HCT116 (cell line): ENCODE measurements at regions not wholly inside any gene's neighbourhood (a gene's known extent, or its start where the extent isn't known, plus 50 kb on each side); places are given as distances from the start of the nearest gene placed in this dataset.

Experiments used
- ATAC-seq: fragments of 200-7000 bp; cut with Tn5 transposase; 2 replicates; pipeline ENCODE4 v1.9.1; 2020; ENCODE audit warnings: mild to moderate bottlenecking, moderate library complexity
- BruUV-seq: library from RNA; stranded (reverse); fragments of 400-500 nt; replicated peaks from 2 replicates; lab custom pipeline; 2021; lab: Mats Ljungman, UMichigan
- CTCF ChIA-PET: fragments of 300-600 bp; sonication (Branson Sonifier 250); formaldehyde crosslinking; loops from one replicate; lab custom pipeline; 2021; ENCODE audit warnings: antibody characterized with exemption; lab: Charles Lee
- POLR2A ChIA-PET: fragments of 300-600, 350-600 bp; sonication (Branson Sonifier 250); formaldehyde crosslinking; loops from one replicate; lab custom pipeline; 2021; ENCODE audit warnings: antibody characterized with exemption; lab: Charles Lee
- RAD21 ChIA-PET, 2 experiments: fragments of 300-600 bp; sonication (Branson Sonifier 250); formaldehyde crosslinking; loops; one replicate each; lab custom pipeline; 2023; ENCODE audit warnings: low total read pairs in 2 of 2; ENCODE audit not compliant: uncharacterized antibody in 2 of 2, unreplicated experiment in 2 of 2, low non-redundant PET in 1 of 2; lab: Charles Lee
- DNase-seq: peaks from one replicate; pipeline ENCODE4 v3.0.0-alpha.2; 2010; ENCODE audit warnings: low read depth, low spot score
- H2AFZ ChIP-seq: fragments of 200-600 bp; shearing (Covaris generic), sonication (generic); 2 replicates; pipeline ENCODE4 v1.6.1; 2017; ENCODE audit warnings: low read depth, mixed run types, mixed read lengths, antibody characterized with exemption, low read length; ENCODE audit not compliant: poor library complexity, severe bottlenecking
- H3K27ac ChIP-seq: 2 replicates; pipeline ENCODE4 v1.5.1; 2012; ENCODE audit warnings: low read depth, low read length
- H3K27me3 ChIP-seq: fragments of 200-600 bp; sonication (generic); 2 replicates; pipeline ENCODE4 v1.6.1; 2016; ENCODE audit warnings: mixed run types, low read length, mixed read lengths; ENCODE audit not compliant: insufficient read depth
- H3K36me3 ChIP-seq, 2 experiments: fragments of 200-500 bp in 1 of 2; fragments of 200-600 bp in 1 of 2; sonication (Bioruptor generic) in 1 of 2; sonication (generic) in 1 of 2; 2 replicates each; pipeline versions ENCODE4 v1.5.1 to v1.6.1; 2014 to 2016; ENCODE audit warnings: low read length in 2 of 2, inconsistent platforms in 1 of 2, mixed read lengths in 1 of 2, mixed run types in 1 of 2; ENCODE audit not compliant: insufficient read depth in 2 of 2, control insufficient read depth in 1 of 2
- H3K4me1 ChIP-seq, 2 experiments: fragments of 200-600 bp in 1 of 2; sonication (generic) in 1 of 2; 2 replicates each; pipeline versions ENCODE4 v1.5.1 to v1.6.1; 2012 to 2017; ENCODE audit warnings: low read length in 2 of 2, inconsistent platforms in 1 of 2, mild to moderate bottlenecking in 1 of 2, mixed read lengths in 1 of 2, mixed run types in 1 of 2, moderate library complexity in 1 of 2; ENCODE audit not compliant: insufficient read depth in 2 of 2, control insufficient read depth in 1 of 2
- H3K4me2 ChIP-seq: fragments of 200-600 bp; sonication (generic); 2 replicates; pipeline ENCODE4 v1.6.1; 2017; ENCODE audit warnings: mixed run types, low read length, mixed read lengths
- H3K4me3 ChIP-seq, 2 experiments: fragments of 200-600 bp in 1 of 2; sonication (generic) in 1 of 2; replicated peaks in 1 of 2; 2 replicates each; pipeline ENCODE4 v1.5.1; 2011 to 2016; ENCODE audit warnings: low read length in 2 of 2, control low read depth in 1 of 2, low read depth in 1 of 2, mild to moderate bottlenecking in 1 of 2, mixed read lengths in 1 of 2, mixed run types in 1 of 2
- H3K79me2 ChIP-seq: fragments of 200-600 bp; sonication (generic); 2 replicates; pipeline ENCODE4 v1.6.1; 2017; ENCODE audit warnings: mild to moderate bottlenecking, mixed run types, low read length, moderate library complexity, mixed read lengths; ENCODE audit not compliant: insufficient read depth
- H3K9ac ChIP-seq: fragments of 200-600 bp; sonication (generic); 2 replicates; pipeline ENCODE4 v1.6.1; 2016; ENCODE audit warnings: low read length, mixed read lengths
- H3K9me2 ChIP-seq: fragments of 200-600 bp; sonication (generic), shearing (Covaris generic); 2 replicates; pipeline ENCODE4 v1.6.1; 2017; ENCODE audit warnings: mixed run types, mild to moderate bottlenecking, moderate library complexity; ENCODE audit not compliant: insufficient read depth
- H3K9me3 ChIP-seq, 2 experiments: fragments of 200-500 bp in 1 of 2; fragments of 200-600 bp in 1 of 2; sonication (Bioruptor generic) in 1 of 2; sonication (generic) in 1 of 2; 2 replicates each; pipeline ENCODE4 v1.6.1; 2014 to 2017; ENCODE audit warnings: low read length in 2 of 2, mixed read lengths in 2 of 2, inconsistent platforms in 1 of 2, low read depth in 1 of 2, mild to moderate bottlenecking in 1 of 2, mixed run types in 1 of 2, moderate library complexity in 1 of 2; ENCODE audit not compliant: control insufficient read depth in 1 of 2, insufficient read depth in 1 of 2
- H4K20me1 ChIP-seq: fragments of 200-600 bp; sonication (generic), shearing (Covaris generic); 2 replicates; pipeline ENCODE4 v1.6.1; 2017; ENCODE audit warnings: mixed run types, mild to moderate bottlenecking, moderate library complexity; ENCODE audit not compliant: insufficient read depth
- CBX3 ChIP-seq: IDR thresholded peaks from 2 replicates; pipeline ENCODE4 v1.6.1; 2012; ENCODE audit warnings: low read depth
- CEBPB ChIP-seq: IDR thresholded peaks from 2 replicates; pipeline ENCODE4 v1.6.1; 2012; ENCODE audit warnings: low read depth
- EGR1 ChIP-seq: IDR thresholded peaks from 2 replicates; pipeline ENCODE4 v1.6.1; 2012; ENCODE audit warnings: low read depth
- EZH2 ChIP-seq: fragments of 200-600 bp; sonication (generic); IDR thresholded peaks from 2 replicates; pipeline ENCODE4 v1.6.1; 2017; ENCODE audit warnings: antibody characterized with exemption, mixed run types
- FOSL1 ChIP-seq: IDR thresholded peaks from 2 replicates; pipeline ENCODE4 v1.6.1; 2012; ENCODE audit warnings: low read depth
- JUND ChIP-seq: IDR thresholded peaks from 2 replicates; pipeline ENCODE4 v1.6.1; 2012
- POLR2A ChIP-seq: IDR thresholded peaks from 2 replicates; pipeline ENCODE4 v1.7.0; 2011; ENCODE audit warnings: borderline replicate concordance; ENCODE audit not compliant: insufficient read depth, insufficient read length; ENCODE audit errors: extremely low read depth
- POLR2AphosphoS5 ChIP-seq: IDR thresholded peaks from 2 replicates; pipeline ENCODE4 v1.6.1; 2011; ENCODE audit warnings: mild to moderate bottlenecking, low read depth, low read length, moderate library complexity
- TCF7L2 ChIP-seq: IDR thresholded peaks from 2 replicates; pipeline ENCODE4 v1.7.0; 2011; ENCODE audit warnings: borderline replicate concordance, inconsistent platforms; ENCODE audit not compliant: insufficient read depth, insufficient read length; ENCODE audit errors: extremely low read depth
- ZFX ChIP-seq: fragments of 450-650 bp; IDR thresholded peaks from 2 replicates; pipeline ENCODE4 v1.6.1; 2017
- intact Hi-C: fragments of 100-400 bp; cut with micrococcal nuclease; formaldehyde crosslinking; loops from 2 replicates; pipeline ENCODE4 v1.10.0; 2022
- TF ChIP-seq, protein P1 (sequence below): IDR thresholded peaks from 2 replicates; pipeline ENCODE4 v1.6.1; 2011; ENCODE audit warnings: mild to moderate bottlenecking, low read length, moderate library complexity; ENCODE audit not compliant: insufficient replicate concordance; ENCODE audit errors: extremely low read depth
- TF ChIP-seq, protein P2 (sequence below): IDR thresholded peaks from 2 replicates; pipeline ENCODE4 v1.6.1; 2012
- TF ChIP-seq, protein P3 (sequence below): IDR thresholded peaks from 2 replicates; pipeline ENCODE4 v1.6.1; 2012; ENCODE audit warnings: low read depth

DNA sequence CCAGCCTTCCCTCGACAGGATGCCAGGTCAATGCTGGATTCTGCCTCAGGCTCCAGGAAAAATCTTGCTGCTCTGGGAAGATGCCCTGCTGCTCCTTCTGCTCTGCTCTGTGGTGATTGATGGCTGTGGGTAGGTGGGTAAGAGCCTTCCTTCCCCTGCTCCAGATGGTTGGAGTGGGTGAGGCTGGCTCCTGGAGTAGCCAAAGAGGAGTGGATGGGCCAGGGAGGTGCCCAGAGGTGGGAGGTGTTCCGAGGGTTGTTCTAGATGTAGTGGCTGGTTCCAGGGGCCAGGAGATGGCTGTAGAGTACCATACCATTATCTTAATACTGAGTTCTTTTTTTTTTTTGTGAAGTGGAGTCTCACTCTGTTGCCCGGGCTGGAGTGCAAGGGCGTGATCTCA lies 99.6 kb upstream of the THY1 start:
- H3K36me3 ChIP-seq: no peaks in the 10 kb centered on the region
- no peaks in the 10 kb centered on the region for H3K9me2 ChIP-seq
- H3K9me3 ChIP-seq: no peaks in the 10 kb centered on the region
- no peak overlapping the region for H3K9ac ChIP-seq
- H3K4me2 ChIP-seq: no peak overlapping the region
- CTCF ChIA-PET: interaction anchor here (3.3 kb wide), 1 partner anchor 11 kb away, joined by 12 read pairs; no protein-coding TSS in a partner anchor
- H3K27me3 ChIP-seq: no peaks in the 10 kb centered on the region
- intact Hi-C loops: no loop called here
- TF ChIP-seq FOSL1 (no peak), POLR2A (no peak), ZFX (no peak), JUND (no peak), EZH2 (no peak), TCF7L2 (no peak)
- TF ChIP-seq, protein P1, sequence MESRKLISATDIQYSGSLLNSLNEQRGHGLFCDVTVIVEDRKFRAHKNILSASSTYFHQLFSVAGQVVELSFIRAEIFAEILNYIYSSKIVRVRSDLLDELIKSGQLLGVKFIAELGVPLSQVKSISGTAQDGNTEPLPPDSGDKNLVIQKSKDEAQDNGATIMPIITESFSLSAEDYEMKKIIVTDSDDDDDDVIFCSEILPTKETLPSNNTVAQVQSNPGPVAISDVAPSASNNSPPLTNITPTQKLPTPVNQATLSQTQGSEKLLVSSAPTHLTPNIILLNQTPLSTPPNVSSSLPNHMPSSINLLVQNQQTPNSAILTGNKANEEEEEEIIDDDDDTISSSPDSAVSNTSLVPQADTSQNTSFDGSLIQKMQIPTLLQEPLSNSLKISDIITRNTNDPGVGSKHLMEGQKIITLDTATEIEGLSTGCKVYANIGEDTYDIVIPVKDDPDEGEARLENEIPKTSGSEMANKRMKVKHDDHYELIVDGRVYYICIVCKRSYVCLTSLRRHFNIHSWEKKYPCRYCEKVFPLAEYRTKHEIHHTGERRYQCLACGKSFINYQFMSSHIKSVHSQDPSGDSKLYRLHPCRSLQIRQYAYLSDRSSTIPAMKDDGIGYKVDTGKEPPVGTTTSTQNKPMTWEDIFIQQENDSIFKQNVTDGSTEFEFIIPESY: no peak
- TF ChIP-seq, protein P2, sequence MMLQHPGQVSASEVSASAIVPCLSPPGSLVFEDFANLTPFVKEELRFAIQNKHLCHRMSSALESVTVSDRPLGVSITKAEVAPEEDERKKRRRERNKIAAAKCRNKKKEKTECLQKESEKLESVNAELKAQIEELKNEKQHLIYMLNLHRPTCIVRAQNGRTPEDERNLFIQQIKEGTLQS: no peak
- BruUV-seq: no TSS peak
- no peaks in the 10 kb centered on the region for H4K20me1 ChIP-seq
- H2AFZ ChIP-seq: no peak overlapping the region
- H3K4me1 ChIP-seq: no peaks in the 10 kb centered on the region
- no peak overlapping the region for H3K4me3 ChIP-seq
- POLR2A ChIA-PET: no interaction called here
- no peak for DNase-seq
- RAD21 ChIA-PET: no interaction called here
- H3K79me2 ChIP-seq: no peaks in the 10 kb centered on the region
- H3K27ac ChIP-seq: no peak overlapping the region
- no peak for ATAC-seq

DNA sequence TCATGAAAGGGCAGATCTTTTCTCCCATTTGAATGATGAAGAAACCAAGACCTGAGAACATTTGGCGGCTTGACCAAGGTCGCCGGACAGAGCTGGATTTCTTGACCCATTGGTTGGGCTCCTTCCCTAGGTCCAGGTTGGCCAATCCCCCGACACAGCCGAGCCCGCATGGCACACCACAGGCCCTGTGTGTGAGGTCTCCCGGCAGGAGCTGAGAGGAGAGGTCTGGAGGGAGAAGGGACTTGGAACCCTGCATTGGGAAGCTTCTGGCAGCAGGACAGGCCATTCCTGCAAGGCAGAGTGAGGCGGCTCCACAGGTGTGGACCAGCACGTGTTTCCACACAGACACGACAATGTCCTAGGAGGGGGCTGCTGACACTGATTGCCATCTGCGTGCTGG lies 98.6 kb upstream of the THY1 start:
- H3K9me3 ChIP-seq: no peaks in the 10 kb centered on the region
- ATAC-seq (no peak), DNase-seq (no peak)
- no peak overlapping the region for H2AFZ ChIP-seq
- H3K27me3 ChIP-seq: no peaks in the 10 kb centered on the region
- H3K4me1 ChIP-seq: no peaks in the 10 kb centered on the region
- H3K9ac ChIP-seq: no peak overlapping the region
- ChIA-PET CTCF (interaction anchor here (1.0 kb wide), 1 partner anchor 13 kb away, joined by 3 read pairs; no protein-coding TSS in a partner anchor), RAD21 (no interaction called here), POLR2A (no interaction called here)
- H3K9me2 ChIP-seq: no peaks in the 10 kb centered on the region
- H3K36me3 ChIP-seq: no peaks in the 10 kb centered on the region
- no peak overlapping the region for H3K4me3 ChIP-seq
- BruUV-seq: no TSS peak
- no peak overlapping the region for H3K4me2 ChIP-seq
- intact Hi-C loops: no loop called here
- H3K27ac ChIP-seq: no peak overlapping the region
- no peaks in the 10 kb centered on the region for H3K79me2 ChIP-seq
- no peaks in the 10 kb centered on the region for H4K20me1 ChIP-seq
- no peak for TF ChIP-seq ZFX
- TF ChIP-seq EZH2: no peak
- TF ChIP-seq POLR2AphosphoS5: no peak
- TF ChIP-seq EGR1: no peak
- no peak for TF ChIP-seq CEBPB
- TF ChIP-seq POLR2A: no peak
- TF ChIP-seq, protein P3, sequence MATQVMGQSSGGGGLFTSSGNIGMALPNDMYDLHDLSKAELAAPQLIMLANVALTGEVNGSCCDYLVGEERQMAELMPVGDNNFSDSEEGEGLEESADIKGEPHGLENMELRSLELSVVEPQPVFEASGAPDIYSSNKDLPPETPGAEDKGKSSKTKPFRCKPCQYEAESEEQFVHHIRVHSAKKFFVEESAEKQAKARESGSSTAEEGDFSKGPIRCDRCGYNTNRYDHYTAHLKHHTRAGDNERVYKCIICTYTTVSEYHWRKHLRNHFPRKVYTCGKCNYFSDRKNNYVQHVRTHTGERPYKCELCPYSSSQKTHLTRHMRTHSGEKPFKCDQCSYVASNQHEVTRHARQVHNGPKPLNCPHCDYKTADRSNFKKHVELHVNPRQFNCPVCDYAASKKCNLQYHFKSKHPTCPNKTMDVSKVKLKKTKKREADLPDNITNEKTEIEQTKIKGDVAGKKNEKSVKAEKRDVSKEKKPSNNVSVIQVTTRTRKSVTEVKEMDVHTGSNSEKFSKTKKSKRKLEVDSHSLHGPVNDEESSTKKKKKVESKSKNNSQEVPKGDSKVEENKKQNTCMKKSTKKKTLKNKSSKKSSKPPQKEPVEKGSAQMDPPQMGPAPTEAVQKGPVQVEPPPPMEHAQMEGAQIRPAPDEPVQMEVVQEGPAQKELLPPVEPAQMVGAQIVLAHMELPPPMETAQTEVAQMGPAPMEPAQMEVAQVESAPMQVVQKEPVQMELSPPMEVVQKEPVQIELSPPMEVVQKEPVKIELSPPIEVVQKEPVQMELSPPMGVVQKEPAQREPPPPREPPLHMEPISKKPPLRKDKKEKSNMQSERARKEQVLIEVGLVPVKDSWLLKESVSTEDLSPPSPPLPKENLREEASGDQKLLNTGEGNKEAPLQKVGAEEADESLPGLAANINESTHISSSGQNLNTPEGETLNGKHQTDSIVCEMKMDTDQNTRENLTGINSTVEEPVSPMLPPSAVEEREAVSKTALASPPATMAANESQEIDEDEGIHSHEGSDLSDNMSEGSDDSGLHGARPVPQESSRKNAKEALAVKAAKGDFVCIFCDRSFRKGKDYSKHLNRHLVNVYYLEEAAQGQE: no peak
- no peak for TF ChIP-seq CBX3
- TF ChIP-seq, protein P1: no peak
